ENCODE measurements at regions not wholly inside any gene's neighbourhood (a gene's known extent, or its start where the extent isn't known, plus 50 kb on each side); places are given as distances from the start of the nearest gene placed in this dataset.

DNA sequence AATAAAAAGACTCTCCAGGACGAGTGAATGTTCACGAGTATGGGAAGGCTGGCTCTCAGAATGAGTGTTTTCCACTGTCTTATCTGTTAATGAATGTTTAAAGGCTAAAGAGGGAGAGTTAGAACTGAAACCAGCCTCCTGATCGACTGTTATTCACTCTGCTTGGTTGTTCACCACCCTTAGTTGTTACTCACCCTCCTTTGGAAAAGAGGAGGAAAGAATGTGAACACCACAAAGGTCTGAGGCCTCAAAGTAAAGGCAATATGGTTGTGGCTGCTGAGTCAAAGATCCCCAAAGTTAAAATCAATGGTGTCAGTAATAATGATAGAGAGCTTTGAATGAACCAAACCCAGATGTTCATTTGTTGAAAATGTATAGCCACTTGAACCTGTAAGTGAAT, 1793.2 kb upstream of the PCDH20 start:
- Histone ChIP-seq H3K27me3 (ENCODE audit: control insufficient read depth, insufficient read depth, low read length) (no peaks in the 10 kb centered on the region), H3K4me3 (ENCODE audit: low read depth, low read length) (no peak overlapping the region), H3K9me3 (ENCODE audit: control insufficient read depth, insufficient read depth, low read length) (no peaks in the 10 kb centered on the region), H3K27ac (ENCODE audit: low read depth, low read length) (no peak overlapping the region)
- TF ChIP-seq CTCF (IDR thresholded peaks at IDR 0.05; ENCODE audit: low read depth, low read length) = no peak
- POLR2A ChIA-PET = no interaction called here
- no peak for DNase-seq (ENCODE audit: low read depth, low spot score)
- CTCF ChIA-PET = no interaction called here

GRCh38 chr13:63206461-63206860, 1790.8 kb upstream of the PCDH20 start:
- ChIA-PET POLR2A (no interaction called here), CTCF (no interaction called here)
- Histone ChIP-seq H3K27ac (ENCODE audit: low read depth, low read length) (no peak overlapping the region), H3K9me3 (ENCODE audit: control insufficient read depth, insufficient read depth, low read length) (no peaks in the 10 kb centered on the region), H3K27me3 (ENCODE audit: control insufficient read depth, insufficient read depth, low read length) (no peaks in the 10 kb centered on the region), H3K4me3 (ENCODE audit: low read depth, low read length) (no peak overlapping the region)
- no peak for TF ChIP-seq CTCF (IDR thresholded peaks at IDR 0.05; ENCODE audit: low read depth, low read length)
- DNase-seq (ENCODE audit: low read depth, low spot score) = no peak

- Histone ChIP-seq H3K9me3 (ENCODE audit: control insufficient read depth, insufficient read depth, low read length) (no peaks in the 10 kb centered on the region), H3K27ac (ENCODE audit: low read depth, low read length) (no peak overlapping the region), H3K27me3 (ENCODE audit: control insufficient read depth, insufficient read depth, low read length) (no peaks in the 10 kb centered on the region), H3K4me3 (ENCODE audit: low read depth, low read length) (no peak overlapping the region)
- no peak for DNase-seq (ENCODE audit: low read depth, low spot score)
- CTCF ChIA-PET = no interaction called here
- TF ChIP-seq CTCF (IDR thresholded peaks at IDR 0.05; ENCODE audit: low read depth, low read length) = no peak
- POLR2A ChIA-PET = no interaction called here
Observed at GRCh38 chr13:63201493-63201892, 1785.8 kb upstream of the PCDH20 start.

DNA sequence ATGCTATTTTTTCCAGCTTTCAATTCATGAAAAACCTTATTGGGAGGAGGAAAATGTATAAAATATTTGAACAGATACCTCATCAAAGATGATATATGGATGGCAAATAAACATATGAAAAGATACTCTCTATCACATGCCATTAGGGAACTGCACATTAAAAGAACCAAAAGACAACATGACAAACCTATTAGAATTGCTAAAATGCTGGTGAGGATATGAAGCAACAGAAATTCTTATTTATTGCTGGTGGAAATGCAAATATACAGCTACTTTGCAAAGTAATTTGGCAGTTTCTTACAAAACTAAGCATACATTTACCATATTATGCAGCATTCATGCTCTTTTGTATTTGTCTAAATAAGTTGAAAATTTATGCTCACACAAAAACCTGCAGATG, 1783.9 kb upstream of the PCDH20 start:
- H3K4me3 ChIP-seq (ENCODE audit: low read depth, low read length) = no peak overlapping the region
- no peaks in the 10 kb centered on the region for H3K9me3 ChIP-seq (ENCODE audit: control insufficient read depth, insufficient read depth, low read length)
- TF ChIP-seq CTCF (IDR thresholded peaks at IDR 0.05; ENCODE audit: low read depth, low read length) = no peak
- ChIA-PET CTCF (no interaction called here), POLR2A (no interaction called here)
- H3K27me3 ChIP-seq (ENCODE audit: control insufficient read depth, insufficient read depth, low read length) = no peaks in the 10 kb centered on the region
- no peak overlapping the region for H3K27ac ChIP-seq (ENCODE audit: low read depth, low read length)
- no peak for DNase-seq (ENCODE audit: low read depth, low spot score)

DNA sequence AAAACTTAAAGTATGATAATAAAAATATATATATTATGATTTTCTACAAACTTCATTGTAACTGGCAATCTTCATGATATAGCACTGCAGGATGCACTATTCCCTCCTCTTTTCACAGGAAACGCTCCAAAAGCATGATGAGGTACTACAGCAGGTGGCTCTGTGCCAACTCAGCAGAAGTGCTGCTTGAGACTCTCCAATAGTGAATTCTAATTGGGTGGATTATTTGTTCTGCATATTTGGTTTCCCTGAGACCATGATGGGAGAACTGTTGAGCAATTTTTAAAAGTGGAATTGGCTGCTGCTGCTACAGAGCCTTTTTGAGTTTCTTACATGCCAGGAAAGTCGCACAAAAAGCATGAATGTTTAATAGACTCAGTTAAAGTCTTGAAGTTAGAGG, 1782.4 kb upstream of the PCDH20 start:
- Histone ChIP-seq H3K4me3 (ENCODE audit: low read depth, low read length) (no peak overlapping the region), H3K9me3 (ENCODE audit: control insufficient read depth, insufficient read depth, low read length) (no peaks in the 10 kb centered on the region), H3K27me3 (ENCODE audit: control insufficient read depth, insufficient read depth, low read length) (no peaks in the 10 kb centered on the region), H3K27ac (ENCODE audit: low read depth, low read length) (no peak overlapping the region)
- no peak for DNase-seq (ENCODE audit: low read depth, low spot score)
- POLR2A ChIA-PET = no interaction called here
- CTCF ChIA-PET = no interaction called here
- no peak for TF ChIP-seq CTCF (IDR thresholded peaks at IDR 0.05; ENCODE audit: low read depth, low read length)

Measured in AG04450 (cell line).